ENCODE measurements at regions not wholly inside any gene's neighbourhood (a gene's known extent, or its start where the extent isn't known, plus 50 kb on each side); places are given as distances from the start of the nearest gene placed in this dataset.

- in situ Hi-C loops (cut with HindIII; ENCODE audit: low sequenced_read_pairs), result no loop called here
- H3K4me3 ChIP-seq (ENCODE audit: low read depth, low read length), result no peak overlapping the region
- DNase-seq (ENCODE audit: low read depth), result no peak
- no peak for TF ChIP-seq CTCF (IDR thresholded peaks at IDR 0.05; ENCODE audit: low read depth, low read length, missing control alignments)
Observed at GRCh38 chr20:17832236-17832915, 132.6 kb downstream of the BANF2 start.

DNA sequence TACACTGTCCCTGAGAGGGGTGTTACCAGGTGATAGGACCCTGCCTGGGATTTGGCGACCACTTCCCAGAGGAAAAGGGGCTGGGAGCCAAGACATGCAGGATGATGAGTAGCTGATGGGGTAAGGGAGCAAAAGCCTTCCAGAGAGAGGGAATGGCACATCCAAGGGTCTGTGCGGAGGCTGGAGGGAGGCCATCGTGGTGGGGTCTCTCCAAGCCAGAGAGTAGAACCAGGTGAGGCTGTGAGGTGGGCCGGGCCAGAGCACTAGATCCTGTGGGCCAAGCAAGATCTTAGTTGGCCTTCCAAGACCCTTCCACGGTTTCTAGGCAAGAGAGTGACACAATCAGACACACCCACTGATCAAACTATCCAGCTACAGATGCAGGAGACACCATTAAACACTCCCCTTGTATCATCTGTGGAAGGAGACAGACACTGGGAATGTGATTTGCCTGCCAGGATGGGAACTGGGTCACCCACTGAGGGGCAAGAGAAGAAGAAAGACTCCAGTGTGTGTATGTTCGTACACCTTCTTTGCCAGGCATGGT is 128.9 kb downstream of the BANF2 start:
- no peak overlapping the region for H3K4me3 ChIP-seq (ENCODE audit: low read depth, low read length)
- no peak for TF ChIP-seq CTCF (IDR thresholded peaks at IDR 0.05; ENCODE audit: low read depth, low read length, missing control alignments)
- DNase-seq (ENCODE audit: low read depth), result no peak
- in situ Hi-C loops (cut with HindIII; ENCODE audit: low sequenced_read_pairs), result no loop called here

DNA sequence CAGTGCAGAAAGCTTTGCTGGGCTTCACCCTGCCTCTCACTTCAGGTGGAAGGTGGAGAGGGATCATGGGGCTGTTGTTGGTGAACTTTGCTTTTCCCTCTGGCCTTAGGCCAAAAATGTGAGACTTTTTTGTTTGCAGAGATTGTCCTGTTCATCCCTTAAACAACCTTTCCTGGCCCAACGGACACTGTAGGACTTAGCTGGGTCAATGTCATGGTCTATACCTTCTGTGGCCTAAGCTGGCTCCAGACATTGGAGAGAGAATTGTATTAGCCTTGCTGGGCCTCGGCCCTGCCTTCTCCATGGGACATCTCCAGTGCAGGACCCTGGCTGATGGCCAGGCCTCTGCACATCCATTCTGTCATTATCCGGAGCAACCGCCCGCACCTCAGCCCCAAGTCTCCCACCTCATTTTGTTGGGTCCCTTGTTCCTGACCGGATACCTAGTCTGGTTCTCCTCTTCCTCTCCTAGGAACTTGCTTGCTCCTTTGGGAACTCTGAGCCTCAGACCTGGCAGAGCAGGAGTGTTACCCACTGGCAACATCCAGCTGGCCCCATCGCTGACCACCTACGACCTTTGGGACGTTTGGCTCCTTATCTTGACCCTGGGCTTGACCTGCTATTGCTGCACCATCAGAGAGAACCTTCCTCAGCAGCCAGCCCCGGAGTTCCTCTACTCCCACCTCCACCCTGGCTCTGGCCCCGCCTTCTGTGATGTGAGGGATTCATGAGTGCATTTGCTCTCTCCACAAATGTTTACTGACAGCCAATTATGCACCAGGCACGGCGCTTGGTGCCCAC is 128.2 kb downstream of the BANF2 start:
- no peak overlapping the region for H3K4me3 ChIP-seq (ENCODE audit: low read depth, low read length)
- in situ Hi-C loops (cut with HindIII; ENCODE audit: low sequenced_read_pairs), result no loop called here
- DNase-seq (ENCODE audit: low read depth), result no peak
- TF ChIP-seq CTCF (IDR thresholded peaks at IDR 0.05; ENCODE audit: low read depth, low read length, missing control alignments), result no peak

DNA sequence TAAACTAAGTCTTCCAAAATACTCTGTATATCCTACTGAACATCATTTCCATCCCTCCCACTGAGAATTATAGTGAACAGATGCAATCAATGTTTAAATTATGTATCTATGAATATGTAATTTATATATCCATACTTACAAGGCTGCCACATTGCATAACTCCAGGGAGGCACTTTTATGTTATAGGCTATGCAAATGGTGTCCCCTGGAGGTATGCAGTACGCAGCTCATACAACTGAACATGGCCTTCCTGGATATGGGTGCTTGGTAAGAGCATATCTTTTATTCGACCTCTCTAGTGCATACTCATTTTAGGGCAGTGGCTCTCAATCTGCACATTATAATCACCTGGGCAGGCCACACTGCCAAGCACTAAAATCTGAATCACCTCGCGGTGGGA is 127.3 kb downstream of the BANF2 start:
- in situ Hi-C loops (cut with HindIII; ENCODE audit: low sequenced_read_pairs), result no loop called here
- no peak overlapping the region for H3K4me3 ChIP-seq (ENCODE audit: low read depth, low read length)
- DNase-seq (ENCODE audit: low read depth), result no peak
- TF ChIP-seq CTCF (IDR thresholded peaks at IDR 0.05; ENCODE audit: low read depth, low read length, missing control alignments), result no peak

GRCh38 chr20:17825960-17826843 is 126.4 kb downstream of the BANF2 start:
- no peak for DNase-seq (ENCODE audit: low read depth)
- no peak overlapping the region for H3K4me3 ChIP-seq (ENCODE audit: low read depth, low read length)
- in situ Hi-C loops (cut with HindIII; ENCODE audit: low sequenced_read_pairs), result no loop called here
- no peak for TF ChIP-seq CTCF (IDR thresholded peaks at IDR 0.05; ENCODE audit: low read depth, low read length, missing control alignments)
